Sigmoid colon (tissue), 4 donors: ENCODE measurements at regions not wholly inside any gene's neighbourhood (a gene's known extent, or its start where the extent isn't known, plus 50 kb on each side); places are given as distances from the start of the nearest gene placed in this dataset.

Experiments used
- CTCF ChIP-seq, 4 experiments: fragments of 450-650 bp in 3 of 4; fragments of 200-600 bp in 1 of 4; IDR thresholded peaks; one replicate each; pipeline ENCODE4 v1.5.1; 2016 to 2019; ENCODE audit warnings: antibody characterized with exemption in 4 of 4, mild to moderate bottlenecking in 3 of 4, moderate library complexity in 2 of 4
- EP300 ChIP-seq, 4 donors: sonication (generic); formaldehyde crosslinking; IDR thresholded peaks; one replicate each; pipeline ENCODE4 v1.6.1; 2017; ENCODE audit warnings: antibody characterized with exemption in 4 of 4

- TF ChIP-seq CTCF (IDR thresholded peaks at IDR 0.05), result no peak
- TF ChIP-seq EP300 (IDR thresholded peaks at IDR 0.05), result no peak
Measured at GRCh38 chr6:96450770-96451130, 70.9 kb upstream of the UFL1 start.
